ENCODE measurements at regions not wholly inside any gene's neighbourhood (a gene's known extent, or its start where the extent isn't known, plus 50 kb on each side); places are given as distances from the start of the nearest gene placed in this dataset.
"Not testable (repeated sequence)": the region's sequence is repeated elsewhere in the genome, so short reads cannot be mapped to it uniquely, and the experiment has no call there.

DNA sequence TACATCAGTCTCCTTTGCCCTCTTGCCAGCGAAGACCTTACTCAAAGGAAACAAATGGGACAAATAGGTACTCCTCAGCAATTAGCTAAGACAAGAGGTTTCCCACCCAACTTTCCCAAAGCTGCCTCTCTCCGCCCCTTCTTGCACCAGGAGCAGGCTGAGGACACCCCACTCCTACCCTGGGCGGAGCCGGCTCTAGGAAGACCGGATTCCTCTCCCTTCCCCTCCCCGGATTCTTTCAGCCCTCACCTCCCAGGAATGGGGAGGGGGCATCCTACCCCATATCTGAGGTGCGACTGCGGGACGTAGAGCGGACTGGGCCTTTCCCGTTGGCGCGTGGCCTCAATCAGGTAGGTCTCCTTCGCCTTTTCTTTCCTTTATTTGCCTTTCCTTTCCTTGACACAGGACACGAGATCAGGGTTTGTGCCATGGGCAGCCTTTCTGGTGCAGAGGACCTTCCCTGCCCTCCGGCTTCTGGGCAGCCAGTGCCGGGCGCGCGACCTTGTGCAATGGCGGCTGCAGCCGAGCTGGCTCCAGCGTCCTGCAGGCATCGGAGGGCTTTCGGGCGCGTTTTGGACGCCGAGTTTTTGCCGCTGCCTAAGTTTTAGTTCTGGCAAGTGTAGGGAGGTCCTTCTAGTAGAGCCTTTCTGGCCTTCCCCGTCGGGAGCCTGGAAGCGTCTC, 279.9 kb downstream of the PLS3 start:
- H3K27me3 ChIP-seq; H3K4me3 ChIP-seq; H3K36me3 ChIP-seq; H3K4me1 ChIP-seq; DNase-seq; H3K27ac ChIP-seq; H3K9me3 ChIP-seq; intact Hi-C loops (cut with DNase I; ENCODE audit: low total_unique reads): not testable (repeated sequence)

DNA sequence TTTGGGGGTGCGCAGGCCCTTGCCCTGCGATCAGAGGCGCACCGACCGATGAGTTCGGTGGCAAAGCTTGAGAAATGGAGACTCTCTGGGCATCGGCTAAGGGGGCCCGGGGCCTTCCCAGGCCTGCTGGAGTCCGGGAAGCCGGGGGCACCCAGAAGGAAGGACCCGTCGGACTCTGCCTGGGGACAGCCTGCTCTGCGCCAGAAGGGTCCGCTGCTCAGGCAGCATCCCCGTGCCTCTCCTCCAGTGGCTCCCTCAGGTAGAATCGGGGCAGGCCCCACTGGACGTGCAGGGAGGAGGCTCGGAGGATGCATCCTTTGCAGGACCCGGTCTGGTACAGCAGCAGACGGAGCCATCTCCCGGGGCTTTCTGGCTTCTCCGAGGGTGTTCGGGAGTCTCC, 290.0 kb downstream of the PLS3 start:
- H3K4me1 ChIP-seq; H3K36me3 ChIP-seq; H3K4me3 ChIP-seq; H3K27ac ChIP-seq; H3K9me3 ChIP-seq; intact Hi-C loops (cut with DNase I; ENCODE audit: low total_unique reads); DNase-seq; H3K27me3 ChIP-seq: not testable (repeated sequence)

DNA sequence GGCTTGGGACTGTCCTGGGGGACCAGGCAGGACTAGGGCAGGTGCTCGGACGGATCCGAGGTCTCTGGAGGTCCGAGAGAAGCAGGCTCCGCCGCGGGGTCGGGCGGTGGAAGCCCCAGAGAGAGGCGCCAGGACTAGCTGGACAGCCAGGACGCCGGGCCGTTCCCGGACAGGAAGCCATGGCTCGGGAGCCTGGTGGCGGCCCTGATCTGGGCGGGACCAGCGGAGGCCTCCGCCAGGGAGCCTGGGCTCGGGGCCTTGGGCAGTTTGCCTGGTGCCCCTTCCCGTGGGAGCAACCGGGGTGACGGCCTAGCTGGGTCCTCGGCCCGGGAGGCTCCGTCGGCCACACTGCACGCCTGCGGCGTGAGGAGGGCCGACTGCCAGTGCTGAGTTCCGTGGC, 292.3 kb downstream of the PLS3 start:
- H3K9me3 ChIP-seq; DNase-seq; intact Hi-C loops (cut with DNase I; ENCODE audit: low total_unique reads); H3K36me3 ChIP-seq; H3K4me3 ChIP-seq; H3K4me1 ChIP-seq; H3K27me3 ChIP-seq; H3K27ac ChIP-seq: not testable (repeated sequence)

DNA sequence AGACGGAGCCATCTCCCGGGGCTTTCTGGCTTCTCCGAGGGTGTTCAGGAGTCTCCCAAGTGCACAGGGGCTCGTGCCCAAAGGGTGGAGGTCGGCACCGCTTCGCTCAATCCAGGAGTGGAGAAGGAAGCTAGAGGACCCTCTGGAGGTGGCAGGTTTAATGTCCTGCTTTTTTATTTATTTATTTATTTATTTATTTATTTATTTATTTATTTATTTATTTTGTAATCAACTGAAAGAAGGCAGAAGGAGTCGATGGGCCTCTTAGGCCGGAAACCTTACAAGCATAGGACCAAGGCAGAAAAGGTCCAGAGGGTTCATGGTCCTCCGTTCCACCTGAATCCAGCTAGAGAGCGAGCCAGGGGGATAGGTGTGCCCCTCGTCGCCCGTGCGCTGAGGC, 289.4 kb upstream of the AGTR2 start:
- H3K36me3 ChIP-seq; H3K27ac ChIP-seq; H3K4me1 ChIP-seq; intact Hi-C loops (cut with DNase I; ENCODE audit: low total_unique reads); H3K9me3 ChIP-seq; DNase-seq; H3K4me3 ChIP-seq; H3K27me3 ChIP-seq: not testable (repeated sequence)

DNA sequence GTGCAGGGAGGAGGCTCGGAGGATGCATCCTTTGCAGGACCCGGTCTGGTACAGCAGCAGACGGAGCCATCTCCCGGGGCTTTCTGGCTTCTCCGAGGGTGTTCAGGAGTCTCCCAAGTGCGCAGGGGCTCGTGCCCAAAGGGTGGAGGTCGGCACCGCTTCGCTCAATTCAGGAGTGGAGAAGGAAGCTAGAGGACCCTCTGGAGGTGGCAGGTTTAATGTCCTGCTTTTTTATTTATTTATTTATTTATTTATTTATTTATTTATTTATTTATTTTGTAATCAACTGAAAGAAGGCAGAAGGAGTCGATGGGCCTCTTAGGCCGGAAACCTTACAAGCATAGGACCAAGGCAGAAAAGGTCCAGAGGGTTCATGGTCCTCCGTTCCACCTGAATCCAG, 286.4 kb upstream of the AGTR2 start:
- DNase-seq; intact Hi-C loops (cut with DNase I; ENCODE audit: low total_unique reads); H3K4me1 ChIP-seq; H3K4me3 ChIP-seq; H3K36me3 ChIP-seq; H3K27me3 ChIP-seq; H3K27ac ChIP-seq; H3K9me3 ChIP-seq: not testable (repeated sequence)

DNA sequence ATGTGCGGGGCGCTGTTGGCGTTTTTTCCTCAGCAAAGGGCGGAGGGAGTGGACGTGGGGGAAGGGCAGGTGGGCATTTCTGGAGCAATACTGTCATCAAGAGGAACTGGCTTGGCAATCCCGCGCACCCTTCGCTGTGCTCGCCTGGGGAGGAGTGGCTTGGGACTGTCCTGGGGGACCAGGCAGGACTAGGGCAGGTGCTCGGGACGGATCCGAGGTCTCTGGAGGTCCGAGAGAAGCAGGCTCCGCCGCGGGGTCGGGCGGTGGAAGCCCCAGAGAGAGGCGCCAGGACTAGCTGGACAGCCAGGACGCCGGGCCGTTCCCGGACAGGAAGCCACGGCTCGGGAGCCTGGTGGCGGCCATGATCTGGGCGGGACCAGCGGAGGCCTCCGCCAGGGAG, 282.5 kb upstream of the AGTR2 start:
- H3K27ac ChIP-seq; H3K36me3 ChIP-seq; H3K4me1 ChIP-seq; intact Hi-C loops (cut with DNase I; ENCODE audit: low total_unique reads); DNase-seq; H3K9me3 ChIP-seq; H3K27me3 ChIP-seq; H3K4me3 ChIP-seq: not testable (repeated sequence)

DNA sequence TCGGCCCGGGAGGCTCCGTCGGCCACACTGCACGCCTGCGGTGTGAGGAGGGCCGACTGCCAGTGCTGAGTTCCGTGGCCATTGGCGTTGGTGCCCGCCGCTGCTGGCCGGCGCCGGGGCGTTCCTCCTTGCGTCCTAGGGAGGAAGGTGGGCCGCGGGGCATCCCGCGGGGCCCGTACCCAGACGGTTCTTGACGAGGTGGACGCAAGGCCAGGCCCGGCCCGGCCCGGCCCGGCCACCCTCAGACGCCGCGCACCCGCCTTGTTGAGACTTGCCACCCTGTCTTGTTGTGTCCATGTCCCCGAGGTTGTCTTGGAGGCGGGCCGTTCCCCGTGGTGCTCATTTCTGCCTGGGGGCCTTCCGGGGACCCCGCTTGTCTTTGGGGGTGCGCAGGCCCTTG, 282.0 kb upstream of the AGTR2 start:
- DNase-seq; intact Hi-C loops (cut with DNase I; ENCODE audit: low total_unique reads); H3K9me3 ChIP-seq; H3K27me3 ChIP-seq; H3K27ac ChIP-seq; H3K36me3 ChIP-seq; H3K4me3 ChIP-seq: not testable (repeated sequence)
- peaks cover 0 to 10% (median 0%) of the 10 kb centered on the region in 4 donors for H3K4me1 ChIP-seq

DNA sequence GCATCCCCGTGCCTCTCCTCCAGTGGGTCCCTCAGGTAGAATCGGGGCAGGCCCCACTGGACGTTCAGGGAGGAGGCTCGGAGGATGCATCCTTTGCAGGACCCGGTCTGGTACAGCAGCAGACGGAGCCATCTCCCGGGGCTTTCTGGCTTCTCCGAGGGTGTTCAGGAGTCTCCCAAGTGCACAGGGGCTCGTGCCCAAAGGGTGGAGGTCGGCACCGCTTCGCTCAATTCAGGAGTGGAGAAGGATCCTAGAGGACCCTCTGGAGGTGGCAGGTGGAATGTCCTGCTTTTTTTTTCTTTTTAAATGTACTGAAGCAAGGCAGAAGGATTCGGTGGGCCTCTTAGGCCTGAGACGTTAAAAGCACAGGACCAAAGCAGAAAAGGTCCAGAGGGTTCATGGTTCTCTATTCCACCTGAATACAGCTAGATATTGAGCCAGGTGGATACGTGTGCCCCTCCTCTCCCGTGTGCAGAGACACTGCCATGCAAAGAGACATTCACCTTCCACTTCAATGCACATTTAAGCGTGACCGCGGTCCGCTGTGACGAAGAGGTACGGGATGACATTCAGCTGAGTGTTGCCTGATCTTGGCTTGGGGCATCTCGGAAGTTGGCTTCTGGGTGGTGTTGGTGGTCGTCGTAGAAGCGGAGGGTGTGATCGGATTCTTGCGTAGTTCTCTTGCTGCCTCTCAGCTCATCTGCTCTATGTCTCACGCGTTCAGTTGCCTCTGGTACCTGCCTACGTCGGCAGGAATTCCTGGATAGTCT, 281.2 kb upstream of the AGTR2 start:
- intact Hi-C loops (cut with DNase I; ENCODE audit: low total_unique reads): no loop called here
- TF ChIP-seq, protein P1, sequence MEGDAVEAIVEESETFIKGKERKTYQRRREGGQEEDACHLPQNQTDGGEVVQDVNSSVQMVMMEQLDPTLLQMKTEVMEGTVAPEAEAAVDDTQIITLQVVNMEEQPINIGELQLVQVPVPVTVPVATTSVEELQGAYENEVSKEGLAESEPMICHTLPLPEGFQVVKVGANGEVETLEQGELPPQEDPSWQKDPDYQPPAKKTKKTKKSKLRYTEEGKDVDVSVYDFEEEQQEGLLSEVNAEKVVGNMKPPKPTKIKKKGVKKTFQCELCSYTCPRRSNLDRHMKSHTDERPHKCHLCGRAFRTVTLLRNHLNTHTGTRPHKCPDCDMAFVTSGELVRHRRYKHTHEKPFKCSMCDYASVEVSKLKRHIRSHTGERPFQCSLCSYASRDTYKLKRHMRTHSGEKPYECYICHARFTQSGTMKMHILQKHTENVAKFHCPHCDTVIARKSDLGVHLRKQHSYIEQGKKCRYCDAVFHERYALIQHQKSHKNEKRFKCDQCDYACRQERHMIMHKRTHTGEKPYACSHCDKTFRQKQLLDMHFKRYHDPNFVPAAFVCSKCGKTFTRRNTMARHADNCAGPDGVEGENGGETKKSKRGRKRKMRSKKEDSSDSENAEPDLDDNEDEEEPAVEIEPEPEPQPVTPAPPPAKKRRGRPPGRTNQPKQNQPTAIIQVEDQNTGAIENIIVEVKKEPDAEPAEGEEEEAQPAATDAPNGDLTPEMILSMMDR (IDR thresholded peaks at IDR 0.05): no peak
- Histone ChIP-seq H3K27me3 (no peaks in the 10 kb centered on the region), H3K9me3 (peaks cover 0 to 6% (median 0%) of the 10 kb centered on the region in 3 donors), H3K27ac (no peak overlapping the region), H3K4me1 (peaks cover 0 to 13% (median 0%) of the 10 kb centered on the region in 4 donors), H3K36me3 (no peaks in the 10 kb centered on the region), H3K4me3 (no peak overlapping the region)
- DNase-seq: no peak

DNA sequence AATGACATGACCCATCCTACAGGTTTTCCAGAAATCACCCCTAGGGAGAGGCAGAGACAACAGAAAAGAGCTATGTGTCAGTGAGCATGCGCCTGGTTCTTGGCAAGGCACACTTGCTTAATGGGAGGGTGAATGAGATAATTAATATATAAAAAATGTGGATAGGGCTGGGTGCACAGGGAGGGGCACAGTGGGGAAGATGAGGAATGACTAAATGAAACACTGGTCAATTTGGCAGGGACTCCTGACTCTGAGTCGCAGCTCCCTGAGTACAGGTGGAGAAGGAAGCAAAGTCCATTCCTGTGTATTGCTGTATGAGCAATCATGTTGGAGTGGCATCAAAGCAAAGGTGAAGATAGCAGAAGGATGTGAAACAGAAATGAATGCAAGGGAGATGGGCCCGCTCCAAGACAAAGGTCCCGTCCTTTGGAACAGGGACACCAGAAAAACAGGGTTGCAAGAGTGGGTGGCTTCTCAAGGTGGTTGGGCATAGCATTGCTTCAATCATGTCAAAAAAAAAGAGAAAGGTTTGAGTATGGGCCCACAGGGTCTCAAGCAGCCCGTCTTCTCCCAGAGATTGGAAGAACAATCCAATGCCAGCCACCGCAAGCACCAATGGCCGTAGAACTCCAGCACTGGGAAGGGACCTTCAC, 278.4 kb upstream of the AGTR2 start:
- TF ChIP-seq, protein P1 (IDR thresholded peaks at IDR 0.05): no peak
- H3K27ac ChIP-seq: no peak overlapping the region
- H3K36me3 ChIP-seq: no peaks in the 10 kb centered on the region
- no peaks in the 10 kb centered on the region for H3K27me3 ChIP-seq
- H3K4me1 ChIP-seq: peaks cover 0 to 13% (median 0%) of the 10 kb centered on the region in 4 donors
- H3K9me3 ChIP-seq: peaks cover 0 to 6% (median 0%) of the 10 kb centered on the region in 3 donors
- intact Hi-C loops (cut with DNase I; ENCODE audit: low total_unique reads): no loop called here
- H3K4me3 ChIP-seq: no peak overlapping the region
- no peak for DNase-seq
